Cardiac muscle cell (in vitro differentiated cells and primary cell): ENCODE measurements at regions not wholly inside any gene's neighbourhood (a gene's known extent, or its start where the extent isn't known, plus 50 kb on each side); places are given as distances from the start of the nearest gene placed in this dataset.

Experiments used
- DNase-seq, 2 donors: peaks; one replicate each; pipeline versions ENCODE4 v3.0.0 to v3.0.0-alpha.2; 2010 to 2017; ENCODE audit warnings: low read depth in 1 of 2, low spot score in 1 of 2
- H3K27ac ChIP-seq: fragments of 200-600 bp; sonication (generic); 2 replicates; pipeline ENCODE4 v1.5.1; 2016
- H3K27me3 ChIP-seq: fragments of 200-600 bp; sonication (generic); 2 replicates; pipeline ENCODE4 v1.6.0; 2016; ENCODE audit warnings: control low read depth
- H3K36me3 ChIP-seq: fragments of 200-600 bp; sonication (generic); 2 replicates; pipeline ENCODE4 v1.5.1; 2016; ENCODE audit warnings: control low read depth
- H3K4me1 ChIP-seq: fragments of 200-600 bp; sonication (generic); 2 replicates; pipeline ENCODE4 v1.8.1; 2017; ENCODE audit warnings: low read depth, mild to moderate bottlenecking, mixed run types
- H3K4me3 ChIP-seq: fragments of 200-600 bp; sonication (generic); 2 replicates; pipeline ENCODE4 v1.5.1; 2016; ENCODE audit warnings: mild to moderate bottlenecking
- H3K9me3 ChIP-seq: fragments of 200-600 bp; sonication (generic); 2 replicates; pipeline ENCODE4 v1.5.1; 2017; ENCODE audit warnings: low read depth, mild to moderate bottlenecking, control low read depth
- CTCF ChIP-seq: IDR thresholded peaks from 2 replicates; pipeline ENCODE4 v1.5.1; 2012; ENCODE audit warnings: low read depth, mild to moderate bottlenecking, low read length

- TF ChIP-seq CTCF, result no peak
- Histone ChIP-seq H3K36me3 (no peaks in the 10 kb centered on the region), H3K27ac (no peak overlapping the region), H3K9me3 (no peaks in the 10 kb centered on the region), H3K27me3 (no peaks in the 10 kb centered on the region), H3K4me3 (no peak overlapping the region), H3K4me1 (no peaks in the 10 kb centered on the region)
- no peak for DNase-seq
Observed at GRCh38 chr14:39765676-39766075, 333.4 kb upstream of the FBXO33 start.

- TF ChIP-seq CTCF, result no peak
- Histone ChIP-seq H3K9me3 (no peaks in the 10 kb centered on the region), H3K4me1 (no peaks in the 10 kb centered on the region), H3K4me3 (no peak overlapping the region), H3K36me3 (no peaks in the 10 kb centered on the region), H3K27ac (no peak overlapping the region), H3K27me3 (no peaks in the 10 kb centered on the region)
- no peak for DNase-seq
Observed at GRCh38 chr14:39763402-39763890, 331.2 kb upstream of the FBXO33 start.

- H3K36me3 ChIP-seq, result no peaks in the 10 kb centered on the region
- no peak for TF ChIP-seq CTCF
- H3K27ac ChIP-seq, result no peak overlapping the region
- no peaks in the 10 kb centered on the region for H3K27me3 ChIP-seq
- no peaks in the 10 kb centered on the region for H3K9me3 ChIP-seq
- H3K4me1 ChIP-seq, result no peaks in the 10 kb centered on the region
- peak in 1 of 2 donors; percentile 4 for DNase-seq
- no peak overlapping the region for H3K4me3 ChIP-seq
Observed at GRCh38 chr14:39762576-39763401, 330.6 kb upstream of the FBXO33 start.

- no peak for TF ChIP-seq CTCF
- no peaks in the 10 kb centered on the region for H3K27me3 ChIP-seq
- no peaks in the 10 kb centered on the region for H3K9me3 ChIP-seq
- H3K36me3 ChIP-seq, result no peaks in the 10 kb centered on the region
- no peaks in the 10 kb centered on the region for H3K4me1 ChIP-seq
- no peak for DNase-seq
- no peak overlapping the region for H3K4me3 ChIP-seq
- no peak overlapping the region for H3K27ac ChIP-seq
Observed at GRCh38 chr14:39755269-39755878, 323.1 kb upstream of the FBXO33 start.

- H3K36me3 ChIP-seq, result no peaks in the 10 kb centered on the region
- TF ChIP-seq CTCF, result no peak
- no peaks in the 10 kb centered on the region for H3K4me1 ChIP-seq
- H3K27ac ChIP-seq, result no peak overlapping the region
- no peak for DNase-seq
- H3K27me3 ChIP-seq, result no peaks in the 10 kb centered on the region
- no peaks in the 10 kb centered on the region for H3K9me3 ChIP-seq
- H3K4me3 ChIP-seq, result no peak overlapping the region
Observed at GRCh38 chr14:39740454-39740853, 308.2 kb upstream of the FBXO33 start.
